Colonic mucosa (tissue), 4 donors: ENCODE measurements at regions not wholly inside any gene's neighbourhood (a gene's known extent, or its start where the extent isn't known, plus 50 kb on each side); places are given as distances from the start of the nearest gene placed in this dataset.

Source experiments
- DNase-seq: peaks from one replicate; pipeline ENCODE4 v3.0.0-alpha.2; 2020
- H3K27ac ChIP-seq: fragments of 200-600 bp; one replicate; pipeline ENCODE4 v1.8.0; 2021
- H3K27me3 ChIP-seq: fragments of 200-600 bp; one replicate; pipeline ENCODE4 v1.8.0; 2021
- H3K36me3 ChIP-seq: fragments of 200-600 bp; one replicate; pipeline ENCODE4 v1.8.0; 2021
- H3K4me1 ChIP-seq: fragments of 200-600 bp; one replicate; pipeline ENCODE4 v1.8.0; 2021; ENCODE audit warnings: mild to moderate bottlenecking
- H3K4me3 ChIP-seq: fragments of 200-600 bp; one replicate; pipeline ENCODE4 v1.8.0; 2021
- H3K9ac ChIP-seq, 2 donors: one replicate each; pipeline ENCODE4 v1.7.0; 2013; ENCODE audit warnings: control low read depth in 2 of 2, low read depth in 2 of 2, low read length in 2 of 2
- H3K9me3 ChIP-seq: fragments of 200-600 bp; one replicate; pipeline ENCODE4 v1.8.0; 2021
- CTCF ChIP-seq: fragments of 200-600 bp; IDR thresholded peaks from one replicate; pipeline ENCODE4 v1.8.0; 2022; ENCODE audit warnings: antibody characterized with exemption, mild to moderate bottlenecking
- intact Hi-C: fragments of 100-400 bp; cut with DNase I; formaldehyde crosslinking; loops from one replicate; pipeline ENCODE4 v1.14.1; 2022
- donor health status: healthy.
- donor health status: DM: no; HTN: no; CAD: no.
- donor health status: DM: no; HTN: no; CAD: no.

GRCh38 chr5:3424946-3425345 is 170.7 kb upstream of the IRX1 start:
- no peak for TF ChIP-seq CTCF
- Histone ChIP-seq H3K27ac (no peak overlapping the region), H3K36me3 (no peaks in the 10 kb centered on the region), H3K9ac (no peak overlapping the region), H3K9me3 (no peaks in the 10 kb centered on the region), H3K4me3 (no peak overlapping the region), H3K4me1 (no peaks in the 10 kb centered on the region), H3K27me3 (no peaks in the 10 kb centered on the region)
- DNase-seq = no peak
- intact Hi-C loops = no loop called here

DNA sequence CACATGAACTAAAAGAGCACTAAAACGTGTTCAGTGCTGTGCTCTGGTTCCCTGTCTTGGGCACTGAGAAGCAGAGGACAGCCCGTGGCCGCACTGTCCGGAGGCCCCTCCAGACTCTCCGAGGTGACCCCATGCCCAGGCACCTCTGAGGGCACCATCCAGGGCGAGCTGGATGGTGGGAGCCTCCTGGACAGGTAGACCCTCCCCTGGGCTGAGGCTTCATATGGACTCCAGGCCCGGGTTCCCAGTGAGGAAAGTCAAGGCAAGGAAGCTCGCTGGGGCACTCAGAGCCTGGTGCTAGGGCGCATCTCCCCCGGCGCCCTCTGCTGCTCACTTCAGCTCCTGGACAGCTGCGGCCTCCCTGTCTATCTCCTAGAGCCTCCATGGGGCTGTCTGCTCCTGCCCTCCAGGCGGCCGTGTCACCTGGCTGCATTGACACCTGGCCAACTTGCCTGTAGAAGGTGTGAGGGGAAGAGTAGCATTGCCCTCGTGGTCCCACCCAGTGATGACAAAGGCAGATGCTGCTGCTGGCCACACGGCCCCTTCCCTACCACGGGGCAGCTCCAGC is 178.2 kb upstream of the IRX1 start:
- Histone ChIP-seq H3K27me3 (no peaks in the 10 kb centered on the region), H3K27ac (no peak overlapping the region), H3K9ac (no peak overlapping the region), H3K4me3 (no peak overlapping the region), H3K36me3 (no peaks in the 10 kb centered on the region), H3K4me1 (no peaks in the 10 kb centered on the region), H3K9me3 (no peaks in the 10 kb centered on the region)
- DNase-seq = no peak
- TF ChIP-seq CTCF = no peak
- intact Hi-C loops = no loop called here

GRCh38 chr5:3414371-3414770 is 181.3 kb upstream of the IRX1 start:
- no peak for TF ChIP-seq CTCF
- DNase-seq = no peak
- Histone ChIP-seq H3K27ac (no peak overlapping the region), H3K9ac (no peak overlapping the region), H3K9me3 (no peaks in the 10 kb centered on the region), H3K36me3 (no peaks in the 10 kb centered on the region), H3K4me3 (no peak overlapping the region), H3K4me1 (no peaks in the 10 kb centered on the region), H3K27me3 (no peaks in the 10 kb centered on the region)
- intact Hi-C loops = no loop called here

- no peak overlapping the region for H3K4me3 ChIP-seq
- no peaks in the 10 kb centered on the region for H3K9me3 ChIP-seq
- no peak for TF ChIP-seq CTCF
- no peaks in the 10 kb centered on the region for H3K27me3 ChIP-seq
- H3K36me3 ChIP-seq = no peaks in the 10 kb centered on the region
- H3K4me1 ChIP-seq = no peaks in the 10 kb centered on the region
- no peak overlapping the region for H3K27ac ChIP-seq
- DNase-seq = no peak
- intact Hi-C loops = no loop called here
- H3K9ac ChIP-seq = no peak overlapping the region
Observed at GRCh38 chr5:3412146-3412545, 183.5 kb upstream of the IRX1 start.

- Histone ChIP-seq H3K36me3 (no peaks in the 10 kb centered on the region), H3K27me3 (no peaks in the 10 kb centered on the region), H3K9me3 (no peaks in the 10 kb centered on the region), H3K9ac (no peak overlapping the region), H3K4me3 (no peak overlapping the region), H3K27ac (no peak overlapping the region), H3K4me1 (no peaks in the 10 kb centered on the region)
- intact Hi-C loops = no loop called here
- TF ChIP-seq CTCF = no peak
- DNase-seq = no peak
Observed at GRCh38 chr5:3411363-3411762, 184.3 kb upstream of the IRX1 start.
